ENCODE measurements at regions not wholly inside any gene's neighbourhood (a gene's known extent, or its start where the extent isn't known, plus 50 kb on each side); places are given as distances from the start of the nearest gene placed in this dataset.

- no peak for TF ChIP-seq CTCF (IDR thresholded peaks at IDR 0.05; ENCODE audit: low read depth, low read length, missing input control)
- TF ChIP-seq SP1 (IDR thresholded peaks at IDR 0.05) = no peak
- no peak for TF ChIP-seq MAX (IDR thresholded peaks at IDR 0.05)
- no peak for TF ChIP-seq FOXA1 (IDR thresholded peaks at IDR 0.05)
- TF ChIP-seq ATF3 (IDR thresholded peaks at IDR 0.05) = no peak
- TF ChIP-seq JUND (IDR thresholded peaks at IDR 0.05) = no peak
- no peak for TF ChIP-seq TAF1 (conservative IDR thresholded peaks at IDR 0.05)
- no peak for TF ChIP-seq RAD21 (IDR thresholded peaks at IDR 0.05)
- TF ChIP-seq REST (IDR thresholded peaks at IDR 0.05) = no peak
Measured at GRCh38 chr1:29500041-29500440, 263.7 kb downstream of the PTPRU start.
